HG03196 (cell line): ENCODE measurements at regions not wholly inside any gene's neighbourhood (a gene's known extent, or its start where the extent isn't known, plus 50 kb on each side); places are given as distances from the start of the nearest gene placed in this dataset.
"Not testable (repeated sequence)": the region's sequence is repeated elsewhere in the genome, so short reads cannot be mapped to it uniquely, and the experiment has no call there.

ENCODE experiments used
- ATAC-seq: cut with Tn5 transposase; IDR thresholded peaks from one replicate; pipeline ENCODE4 v1.9.1; 2021; ENCODE audit not compliant: unreplicated experiment

DNA sequence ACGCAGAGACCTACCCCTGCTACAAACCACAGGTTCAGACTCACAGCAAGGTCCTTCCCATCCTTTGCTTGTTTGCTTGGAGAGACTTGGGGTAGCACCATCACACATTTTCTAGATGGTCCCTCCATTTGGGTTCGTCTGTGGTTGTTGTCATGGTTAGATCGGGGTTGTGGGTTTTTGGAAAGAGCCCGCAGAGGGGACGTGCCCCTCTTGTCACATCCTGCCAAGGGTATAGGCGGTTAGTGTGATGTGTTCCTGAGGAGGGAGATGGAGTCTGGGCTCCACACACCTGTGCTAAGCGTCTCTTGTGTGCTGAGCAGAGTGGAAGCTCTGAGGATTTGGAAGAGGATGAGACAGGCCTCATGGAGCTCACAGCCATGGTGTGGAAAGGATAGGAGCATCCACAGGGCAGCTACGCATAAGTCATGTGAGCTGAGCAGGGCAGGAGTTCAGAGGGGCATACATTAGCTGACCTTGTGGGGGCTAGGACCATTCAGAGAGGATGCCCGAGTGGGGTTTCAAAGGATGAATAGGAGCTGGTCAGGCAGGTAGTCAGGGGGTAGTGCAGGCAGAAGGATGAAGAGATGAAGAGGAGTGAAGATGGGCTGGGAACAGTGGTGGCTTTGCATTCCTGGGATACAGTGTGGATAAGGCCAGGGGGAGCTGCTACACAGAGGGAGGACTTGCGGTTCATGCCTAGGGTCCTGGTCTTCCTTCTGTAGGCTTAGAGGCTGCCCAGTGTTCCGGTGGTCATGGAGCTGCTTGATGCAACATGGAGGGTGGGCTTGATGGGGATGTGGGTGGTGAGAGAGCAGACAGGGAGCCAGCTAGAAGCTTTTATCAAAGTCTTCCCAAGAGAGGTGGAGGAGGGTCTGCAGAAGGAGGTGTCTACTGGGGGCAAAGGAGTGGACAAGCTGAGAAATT lies 62.9 kb downstream of the ACKR3 start:
- no peak for ATAC-seq

GRCh38 chr2:236633219-236633570 lies 63.6 kb downstream of the ACKR3 start:
- ATAC-seq = no peak

GRCh38 chr2:236633775-236634560 lies 64.3 kb downstream of the ACKR3 start:
- no peak for ATAC-seq

DNA sequence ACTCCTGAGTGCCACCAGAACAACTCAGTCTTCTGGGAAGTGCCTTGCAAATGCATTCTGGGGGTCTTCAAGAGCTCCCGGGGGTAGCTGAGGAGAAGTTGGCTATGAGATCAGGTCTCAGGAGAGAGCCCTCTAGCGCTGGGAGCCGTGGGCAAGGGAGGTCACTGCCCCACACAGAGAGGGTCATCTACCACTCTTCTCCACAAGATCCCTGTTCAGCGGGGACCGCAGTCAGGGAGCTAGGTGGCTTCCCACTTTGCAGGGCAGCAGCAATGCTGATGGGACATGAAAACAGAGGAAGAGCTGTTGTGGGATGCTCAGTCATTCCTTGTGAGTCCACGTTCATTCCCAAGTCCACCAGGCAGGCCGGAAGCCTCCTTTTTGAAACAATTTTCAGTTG lies 66.6 kb downstream of the ACKR3 start:
- no peak for ATAC-seq

GRCh38 chr2:236636714-236637470 lies 67.3 kb downstream of the ACKR3 start:
- no peak for ATAC-seq

GRCh38 chr2:236637686-236638569 lies 68.3 kb downstream of the ACKR3 start:
- no peak for ATAC-seq

- ATAC-seq = no peak
Observed at GRCh38 chr2:236638707-236639106, 69.1 kb downstream of the ACKR3 start.

- no peak for ATAC-seq
Observed at GRCh38 chr2:236639461-236640235, 70.0 kb downstream of the ACKR3 start.

- no peak for ATAC-seq
Observed at GRCh38 chr2:236641051-236641726, 71.6 kb downstream of the ACKR3 start.

DNA sequence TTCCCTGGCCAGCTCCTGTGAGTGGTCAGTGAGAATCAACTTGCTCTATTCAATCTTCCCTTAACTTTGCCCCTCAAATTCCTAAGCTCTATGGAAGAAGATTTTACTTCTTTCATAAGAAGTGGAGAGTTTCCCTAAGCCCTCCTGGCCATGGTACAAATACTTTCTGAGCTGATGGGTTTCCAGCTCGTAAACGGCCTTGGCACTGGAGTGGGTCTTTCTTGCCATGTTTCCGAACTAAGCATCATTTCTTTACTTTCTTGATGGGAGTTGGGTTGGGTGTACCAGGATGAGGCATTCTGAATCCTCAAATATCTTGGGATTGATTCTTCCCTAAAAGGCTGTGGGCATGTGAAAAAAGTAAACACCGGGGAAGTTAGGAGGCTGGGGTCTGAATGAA lies 72.5 kb downstream of the ACKR3 start:
- no peak for ATAC-seq

GRCh38 chr2:236642584-236643291 lies 73.1 kb downstream of the ACKR3 start:
- no peak for ATAC-seq

DNA sequence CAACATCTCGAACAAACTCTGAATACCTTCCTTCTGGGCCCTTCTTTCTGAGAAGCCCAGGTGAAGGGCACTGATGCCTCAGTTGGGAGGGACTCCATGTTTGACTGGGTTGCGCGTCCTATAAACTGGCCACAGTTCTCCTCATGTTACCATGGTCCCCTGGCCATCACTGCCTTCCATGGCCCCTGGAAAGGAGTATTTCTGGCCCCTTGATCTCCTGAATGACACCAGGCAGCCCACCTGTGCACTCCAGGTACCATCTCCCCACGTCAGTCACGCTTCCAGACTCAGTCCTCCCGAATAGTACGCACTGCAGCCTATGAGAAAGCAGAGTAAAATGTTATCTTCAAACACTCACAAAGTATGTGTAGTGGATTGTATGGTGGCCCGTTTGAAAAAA lies 73.9 kb downstream of the ACKR3 start:
- ATAC-seq = no peak

GRCh38 chr2:236644067-236644466 lies 74.4 kb downstream of the ACKR3 start:
- no peak for ATAC-seq

DNA sequence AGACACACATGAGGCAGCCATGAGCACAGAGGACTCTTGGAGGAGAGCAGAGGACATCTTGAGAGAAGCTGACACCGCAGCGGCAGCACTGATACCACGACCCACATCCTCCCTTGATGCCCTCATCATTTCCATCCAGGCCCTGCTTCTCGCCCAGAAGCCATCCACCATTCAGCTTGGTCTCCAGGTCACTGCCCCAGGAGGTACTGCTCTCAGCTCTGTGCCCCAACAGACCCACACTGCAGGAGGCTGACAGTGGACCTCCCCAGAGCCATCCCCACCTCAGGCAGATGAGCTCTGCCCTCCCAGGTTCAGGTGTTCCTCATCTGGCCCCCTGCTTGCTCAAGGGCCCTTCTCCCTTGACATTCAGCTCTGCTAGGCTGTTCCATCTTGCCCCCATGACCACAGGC lies 74.9 kb downstream of the ACKR3 start:
- ATAC-seq = no peak

GRCh38 chr2:236645141-236645540 lies 75.5 kb downstream of the ACKR3 start:
- ATAC-seq = not testable (repeated sequence)

DNA sequence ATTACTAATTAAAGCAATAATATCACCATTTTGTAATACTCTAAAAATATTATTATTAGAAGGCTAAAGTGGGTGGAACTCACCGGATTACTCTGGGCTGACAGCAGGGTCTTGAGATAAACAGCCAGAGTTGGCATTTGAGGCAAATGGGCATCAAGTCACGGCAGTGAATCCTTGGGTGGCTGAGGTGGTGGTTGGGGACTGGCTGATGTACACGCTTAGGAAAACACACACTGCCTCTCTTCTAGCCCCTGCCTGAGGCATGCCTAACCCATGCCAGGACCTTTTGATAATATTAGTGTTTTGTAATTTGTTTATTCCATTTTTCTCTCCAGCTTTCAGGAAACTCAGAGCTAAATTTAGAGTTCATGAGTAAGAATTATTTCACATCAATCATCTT lies 76.8 kb downstream of the ACKR3 start:
- ATAC-seq = no peak

- ATAC-seq = no peak
Observed at GRCh38 chr2:236646871-236647270, 77.2 kb downstream of the ACKR3 start.

DNA sequence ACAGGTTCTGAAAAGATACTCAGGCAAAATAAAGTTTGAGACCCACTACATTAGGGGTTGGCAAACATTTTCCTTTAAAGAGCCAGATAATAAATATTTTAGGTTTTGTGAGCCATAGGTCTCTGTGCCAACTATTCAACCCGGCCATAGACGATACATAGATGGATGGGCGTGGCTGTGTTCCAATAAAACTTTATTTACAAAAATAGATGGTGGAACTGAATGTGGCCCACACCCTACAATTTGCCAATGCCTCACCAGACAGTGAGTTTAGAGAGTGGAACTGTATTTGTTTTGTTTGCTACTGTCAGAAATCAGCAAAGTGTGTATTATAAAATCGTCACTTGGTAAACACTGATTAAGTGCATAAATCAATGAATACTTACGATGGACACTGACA lies 78.0 kb downstream of the ACKR3 start:
- no peak for ATAC-seq

DNA sequence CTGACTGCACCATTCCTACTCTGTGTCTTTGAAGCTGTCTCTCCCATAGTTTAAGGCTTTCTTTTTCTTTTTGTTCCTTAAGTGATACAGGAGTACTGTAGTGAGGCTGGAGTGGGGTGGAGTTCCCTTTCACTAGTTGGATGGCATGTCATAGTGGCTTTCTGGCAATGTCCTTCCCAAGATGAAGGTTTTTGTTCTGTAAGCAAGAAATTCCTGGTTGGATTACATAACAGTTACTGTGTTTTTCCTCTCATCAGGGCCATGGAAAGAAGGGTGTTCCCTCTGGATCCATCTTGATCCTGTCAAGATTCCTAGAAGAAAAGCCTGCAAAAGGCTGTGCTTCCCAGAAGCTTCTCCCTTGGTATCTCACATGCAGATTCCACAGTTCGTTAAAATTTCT lies 84.2 kb downstream of the ACKR3 start:
- no peak for ATAC-seq
